ENCODE measurements at regions not wholly inside any gene's neighbourhood (a gene's known extent, or its start where the extent isn't known, plus 50 kb on each side); places are given as distances from the start of the nearest gene placed in this dataset.

DNA sequence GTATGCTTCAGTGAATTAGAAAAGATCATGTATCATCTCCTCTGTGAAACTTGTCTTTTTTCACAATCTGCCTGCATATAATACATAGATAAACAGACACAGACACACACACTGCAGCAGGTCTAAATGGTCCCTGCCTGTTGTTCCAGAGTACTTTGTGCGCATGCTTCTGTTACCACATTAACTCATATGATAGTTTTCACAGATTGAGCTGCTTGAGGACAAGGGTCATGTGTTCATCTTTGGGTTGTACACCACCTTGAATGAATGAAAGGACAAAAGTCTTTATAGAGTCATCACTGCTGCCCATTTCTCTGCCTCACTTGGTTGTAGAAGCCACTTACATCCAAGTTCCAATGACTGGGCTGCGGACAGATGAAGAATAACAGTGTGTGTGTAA is 72.7 kb upstream of the GLS start:
- DNase-seq (ENCODE audit: low read depth in 2 of 3, low spot score in 2 of 3), result no peak

DNA sequence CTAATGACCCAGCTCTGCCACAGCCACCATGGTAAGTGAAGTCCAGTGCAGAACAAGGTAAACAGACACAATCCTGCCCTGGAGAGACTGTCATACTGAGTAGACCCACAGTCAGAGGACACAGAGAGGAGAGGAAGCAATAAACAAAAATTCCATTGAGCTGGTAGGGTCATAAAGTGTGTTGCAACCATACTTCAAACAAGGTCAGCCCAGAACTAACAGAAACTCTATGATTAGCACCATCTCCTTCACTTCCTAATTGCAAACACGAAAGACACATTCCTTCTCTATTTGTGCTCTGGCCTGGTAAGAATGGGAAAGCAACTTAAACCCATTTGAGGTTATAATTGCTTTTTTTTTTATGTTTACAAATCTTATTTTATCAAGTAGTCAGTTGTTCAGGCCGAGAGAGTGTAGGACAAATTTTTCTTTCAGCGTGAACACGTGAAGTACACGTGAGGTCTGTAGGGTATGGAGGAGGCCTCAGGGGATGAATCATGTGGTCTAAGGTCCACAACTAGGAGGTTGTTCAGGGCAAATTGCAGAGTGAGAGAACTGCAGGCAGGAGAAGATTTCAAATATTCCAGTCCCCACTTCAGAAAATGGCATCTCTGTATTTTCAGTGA is 71.4 kb upstream of the GLS start:
- DNase-seq (ENCODE audit: low read depth in 2 of 3, low spot score in 2 of 3), result no peak

DNA sequence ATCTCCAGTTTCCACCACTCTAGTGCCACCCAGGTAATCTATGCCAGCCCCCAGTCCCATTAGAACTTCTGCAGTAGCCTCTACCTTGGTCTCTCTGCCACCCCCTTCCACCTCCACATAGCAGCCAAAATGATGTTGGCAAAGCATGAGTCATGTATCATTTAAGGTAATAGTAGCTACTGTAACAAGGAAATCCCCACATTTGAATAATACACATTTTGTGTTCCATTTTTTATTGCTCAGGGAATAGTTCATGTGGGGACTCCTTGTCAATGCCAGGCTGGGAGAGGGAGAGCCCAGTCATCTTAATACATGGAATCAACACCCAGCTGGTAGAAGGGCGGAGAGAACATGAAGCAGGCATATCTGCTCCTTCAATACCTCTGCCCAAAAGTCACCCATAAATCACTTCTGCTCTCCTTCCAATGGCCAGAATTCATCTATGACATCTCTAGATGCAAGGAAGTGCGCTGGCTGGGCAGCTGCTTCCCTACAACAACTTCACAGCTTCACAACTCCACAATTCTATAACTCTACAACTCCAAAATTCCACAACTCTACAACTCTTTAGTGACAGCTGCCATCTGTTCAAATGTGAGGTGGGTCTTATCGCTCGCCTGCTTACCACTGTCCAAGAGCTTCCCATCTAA is 70.6 kb upstream of the GLS start:
- DNase-seq (ENCODE audit: low read depth in 2 of 3, low spot score in 2 of 3), result no peak

DNA sequence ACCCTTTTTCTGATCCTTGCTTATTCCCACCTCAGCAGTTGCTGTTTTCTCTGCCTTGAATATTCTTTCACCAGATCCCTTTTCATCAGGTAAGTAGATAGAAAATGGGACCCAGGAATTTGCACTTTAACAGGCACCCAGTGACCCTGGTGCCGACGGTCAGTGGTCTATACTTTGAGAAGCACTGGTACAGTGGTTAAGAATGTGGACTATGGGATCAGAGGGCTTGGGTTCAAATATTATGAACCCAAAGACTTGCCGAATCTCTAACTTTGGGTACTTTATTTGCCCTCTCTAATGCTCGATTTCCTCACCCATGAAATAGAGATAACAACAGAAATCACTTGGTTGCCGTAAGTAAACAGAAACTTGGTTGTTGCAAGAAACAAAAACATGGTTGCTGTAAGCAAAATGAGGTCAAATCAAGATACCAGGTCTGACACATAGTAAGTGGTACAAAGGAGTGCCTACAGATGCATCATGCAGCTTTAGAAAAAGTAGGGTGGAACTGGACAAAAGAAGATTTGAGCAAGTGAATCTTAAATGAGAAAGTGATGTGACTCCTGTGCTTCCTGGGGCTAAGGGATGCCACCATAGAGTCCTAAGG is 69.5 kb upstream of the GLS start:
- no peak for DNase-seq (ENCODE audit: low read depth in 2 of 3, low spot score in 2 of 3)

DNA sequence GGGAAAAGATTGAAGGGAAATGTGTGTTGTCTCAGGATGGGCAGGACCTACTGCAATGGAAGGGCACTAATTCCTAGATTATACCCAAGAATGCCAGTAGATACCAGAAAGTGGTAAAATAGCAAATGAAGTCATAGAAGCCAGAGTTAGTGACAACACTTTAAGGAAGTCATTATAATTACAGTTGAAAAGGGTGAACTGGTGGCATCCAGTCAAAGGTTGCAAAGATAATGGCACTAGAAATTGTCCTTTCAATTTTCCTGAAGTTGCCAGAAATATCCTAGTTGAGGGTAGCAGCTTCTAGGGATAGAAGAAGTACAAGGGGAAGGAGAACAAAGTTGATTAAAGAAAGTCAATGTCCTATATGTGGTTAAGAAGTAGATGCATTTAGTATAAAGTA is 68.8 kb upstream of the GLS start:
- no peak for DNase-seq (ENCODE audit: low read depth in 2 of 3, low spot score in 2 of 3)

DNA sequence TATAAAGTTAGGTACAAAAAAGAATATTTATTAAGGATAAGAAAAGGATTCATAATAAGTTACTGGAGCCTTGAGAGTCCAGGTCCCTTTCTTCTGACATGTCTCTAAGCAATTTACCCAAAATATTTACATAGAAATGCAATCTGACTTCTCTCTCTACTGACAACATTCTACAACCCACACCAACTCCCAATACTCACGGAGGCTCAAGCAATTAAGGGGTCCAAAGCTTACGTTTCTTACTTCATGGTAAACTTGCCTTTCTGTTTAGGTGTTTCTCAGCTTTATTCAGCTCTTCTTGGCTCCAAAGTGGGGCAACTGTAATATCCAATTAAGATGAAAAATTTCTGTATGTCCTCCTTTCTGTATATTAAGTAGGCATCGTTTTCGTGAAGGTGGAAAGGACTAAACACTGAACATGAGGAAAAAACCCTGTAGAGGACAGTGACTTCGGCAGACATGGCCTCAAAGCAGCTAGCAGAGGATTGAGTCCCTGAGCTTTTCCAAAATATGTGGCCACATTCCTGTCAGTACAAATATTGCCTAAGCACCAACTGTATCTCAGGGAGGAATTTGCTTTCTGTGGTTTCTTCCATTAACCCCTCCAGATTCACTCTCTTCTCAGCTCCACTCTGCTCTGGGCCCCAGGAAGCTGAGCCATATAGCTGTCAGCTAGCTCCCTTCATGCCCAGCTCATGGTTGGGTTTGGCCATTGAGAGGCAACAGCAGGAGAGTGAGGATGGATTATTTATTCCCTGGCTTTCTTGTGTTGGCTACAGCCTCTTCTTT is 67.9 kb upstream of the GLS start:
- no peak for DNase-seq (ENCODE audit: low read depth in 2 of 3, low spot score in 2 of 3)

DNA sequence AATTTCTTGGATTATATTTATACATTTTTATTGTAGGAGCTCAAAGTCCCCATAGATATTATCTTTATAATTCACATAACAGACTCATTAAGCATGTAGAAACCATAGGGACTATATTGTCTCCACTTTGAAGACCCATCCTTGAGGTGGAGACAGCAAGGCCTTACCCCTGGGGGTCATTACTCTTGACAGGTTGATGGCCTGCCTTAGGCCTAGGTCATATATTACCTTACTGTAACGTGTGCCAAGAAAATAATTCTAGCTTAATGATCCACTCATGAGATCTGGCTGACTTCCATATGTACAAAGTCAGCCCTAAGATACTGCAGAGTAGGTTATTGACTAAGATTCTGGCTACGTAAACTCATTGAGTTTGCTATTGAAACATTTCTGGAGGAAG is 65.4 kb upstream of the GLS start:
- DNase-seq (ENCODE audit: low read depth in 2 of 3, low spot score in 2 of 3), result no peak

DNA sequence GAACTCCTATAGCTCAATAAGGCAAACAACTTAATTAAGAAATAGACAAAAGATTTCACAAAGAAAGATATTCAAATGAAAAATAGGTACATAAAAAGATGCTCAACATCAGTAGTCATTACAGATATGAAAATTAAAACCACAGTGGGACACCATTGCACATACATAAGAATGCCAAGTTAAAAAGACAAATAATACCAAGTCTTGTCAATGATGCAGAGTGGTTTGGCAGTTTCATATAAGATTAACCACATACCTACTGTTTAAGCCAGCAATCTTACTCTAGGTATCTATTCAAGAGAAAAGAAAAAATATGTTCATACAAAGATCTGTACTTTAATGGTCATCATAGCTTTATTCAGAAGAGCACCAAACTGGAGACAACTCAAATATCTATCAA is 63.5 kb upstream of the GLS start:
- DNase-seq (ENCODE audit: low read depth in 2 of 3, low spot score in 2 of 3), result no peak

DNA sequence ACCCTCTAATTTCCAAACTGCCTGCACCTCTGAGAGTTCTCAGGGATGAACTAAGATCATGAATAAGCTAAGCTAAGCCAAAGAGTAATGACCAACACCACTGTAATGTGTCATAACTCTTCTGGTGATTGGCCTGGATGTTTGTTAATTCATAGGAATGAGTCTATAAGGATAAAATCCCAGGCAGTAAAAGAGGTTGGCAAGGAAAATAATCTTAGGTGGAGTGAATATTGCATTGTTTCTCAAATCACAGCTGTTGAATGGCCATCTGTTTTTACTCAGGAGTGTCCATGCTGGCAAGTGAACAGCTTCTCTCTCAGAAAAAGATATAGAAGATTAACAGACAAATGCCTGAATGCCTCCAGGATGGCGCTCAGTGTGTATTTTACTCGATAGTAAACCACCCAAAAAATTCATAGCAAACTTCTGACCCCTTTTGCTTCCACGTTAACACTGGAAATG is 60.8 kb upstream of the GLS start:
- DNase-seq (ENCODE audit: low read depth in 2 of 3, low spot score in 2 of 3), result no peak

DNA sequence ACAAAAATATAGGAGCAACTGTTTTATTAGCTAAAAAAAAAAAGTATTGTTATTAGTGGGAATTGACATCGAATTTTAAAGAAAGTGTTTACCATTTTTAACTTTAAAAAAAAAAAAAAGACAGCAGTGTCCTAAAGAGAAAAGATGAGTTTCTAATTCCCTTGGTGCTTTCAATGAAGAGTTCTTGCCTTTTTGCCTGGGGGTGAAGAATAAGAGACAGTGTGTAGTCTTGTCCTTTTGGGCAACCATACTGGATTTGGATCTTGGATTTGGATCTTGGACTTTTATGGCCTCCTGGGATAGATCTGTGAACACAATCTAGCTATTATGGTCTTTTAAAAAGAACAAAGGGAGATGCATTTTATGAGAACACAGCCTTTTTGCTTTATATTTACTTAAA is 60.2 kb upstream of the GLS start:
- no peak for DNase-seq (ENCODE audit: low read depth in 2 of 3, low spot score in 2 of 3)

DNA sequence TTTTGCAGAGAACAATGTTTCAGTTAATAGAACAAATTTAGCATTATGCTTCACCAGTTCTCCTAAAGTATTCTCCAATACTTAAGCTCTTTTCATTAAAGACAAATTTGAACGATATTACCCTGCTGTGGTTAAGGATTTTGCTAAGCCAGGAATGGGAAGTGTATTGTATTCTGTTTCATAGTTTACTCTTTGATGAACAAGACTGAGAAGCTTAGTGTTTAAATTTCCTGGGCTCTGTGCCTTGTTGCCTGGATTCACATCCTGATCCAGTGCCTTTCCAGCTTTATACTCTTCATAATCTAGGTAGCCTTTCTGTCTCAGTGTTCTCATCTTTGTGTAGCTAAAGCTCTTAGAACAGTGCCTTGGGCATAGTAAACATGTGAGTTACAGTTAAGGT is 58.6 kb upstream of the GLS start:
- DNase-seq (ENCODE audit: low read depth in 2 of 3, low spot score in 2 of 3), result no peak

DNA sequence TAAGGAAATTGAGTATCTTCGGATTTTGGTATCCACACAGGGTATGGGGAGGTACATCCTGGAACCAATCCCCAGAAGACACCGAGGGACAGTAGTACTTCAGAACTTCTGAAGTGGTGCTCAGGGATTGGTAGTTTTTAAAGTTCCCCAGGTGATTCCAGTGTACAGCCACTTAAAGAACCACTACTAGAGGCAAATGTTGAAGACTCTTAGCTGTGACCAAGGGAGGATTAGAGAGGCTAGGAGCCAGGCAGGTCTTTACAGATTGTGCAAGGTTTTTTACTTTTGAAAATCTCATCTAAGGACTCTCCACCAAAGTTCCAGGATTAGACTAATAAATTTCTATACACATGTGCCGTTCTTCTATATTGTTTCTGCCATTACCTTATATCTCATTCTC is 52.9 kb upstream of the GLS start:
- no peak for DNase-seq (ENCODE audit: low read depth in 2 of 3, low spot score in 2 of 3)

DNA sequence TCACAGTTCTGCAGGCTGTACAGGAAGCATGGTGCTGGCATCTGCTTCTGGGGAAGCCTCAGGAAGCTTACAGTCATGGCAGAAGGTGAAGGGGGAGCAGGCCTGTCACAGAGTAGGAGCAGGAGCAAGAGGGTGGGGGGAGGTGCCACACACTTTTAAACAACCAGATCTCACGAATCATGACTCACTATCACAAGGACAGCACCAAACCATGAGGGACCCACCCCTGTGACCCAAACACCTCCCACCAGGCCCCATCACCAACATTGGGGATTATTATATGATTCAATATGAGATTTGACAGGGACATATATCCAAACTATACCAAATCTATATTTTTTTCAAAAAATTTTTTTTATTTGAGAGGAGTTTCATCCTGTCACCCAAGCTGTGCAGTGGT is 51.0 kb upstream of the GLS start:
- DNase-seq (ENCODE audit: low read depth in 2 of 3, low spot score in 2 of 3), result no peak
